Astrocyte (in vitro differentiated cells and primary cell): ENCODE measurements at regions not wholly inside any gene's neighbourhood (a gene's known extent, or its start where the extent isn't known, plus 50 kb on each side); places are given as distances from the start of the nearest gene placed in this dataset.

Experiments
- EZH2 ChIP-seq: IDR thresholded peaks from 2 replicates; pipeline ENCODE4 v1.6.1; 2012; ENCODE audit warnings: mild to moderate bottlenecking, low read length, inconsistent platforms; ENCODE audit not compliant: insufficient read depth
- TF ChIP-seq, protein P1 (sequence below): IDR thresholded peaks from 2 replicates; pipeline ENCODE4 v1.5.1; 2011; ENCODE audit warnings: low read depth, mild to moderate bottlenecking, inconsistent platforms, low read length, moderate library complexity; ENCODE audit not compliant: insufficient read depth

DNA sequence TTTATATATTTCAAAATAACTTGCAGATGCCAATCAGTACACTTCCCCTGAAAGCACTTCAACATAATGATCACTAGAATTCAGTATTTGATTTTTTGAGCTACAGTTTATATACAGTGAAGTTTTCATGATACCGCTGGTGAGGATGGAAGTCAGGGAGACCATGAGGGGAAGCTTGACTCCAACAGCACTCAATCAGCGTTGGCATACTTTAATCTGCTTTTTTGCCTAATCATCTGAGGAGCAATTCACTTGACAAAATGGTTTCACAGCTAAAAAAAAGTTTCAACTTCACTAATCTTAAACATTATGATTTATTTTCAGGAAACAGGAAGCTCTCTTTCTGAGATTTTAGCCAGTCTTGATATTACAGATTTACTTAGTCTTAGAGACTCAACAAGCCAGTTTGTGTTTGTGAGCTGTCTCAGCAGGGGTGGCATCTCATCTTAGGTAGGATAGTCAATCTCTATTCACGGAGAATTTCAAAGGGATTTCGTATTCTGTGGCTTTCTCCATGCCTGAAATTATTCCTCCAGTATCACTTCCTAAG is 111.4 kb upstream of the ARRDC3 start:
- TF ChIP-seq, protein P1, sequence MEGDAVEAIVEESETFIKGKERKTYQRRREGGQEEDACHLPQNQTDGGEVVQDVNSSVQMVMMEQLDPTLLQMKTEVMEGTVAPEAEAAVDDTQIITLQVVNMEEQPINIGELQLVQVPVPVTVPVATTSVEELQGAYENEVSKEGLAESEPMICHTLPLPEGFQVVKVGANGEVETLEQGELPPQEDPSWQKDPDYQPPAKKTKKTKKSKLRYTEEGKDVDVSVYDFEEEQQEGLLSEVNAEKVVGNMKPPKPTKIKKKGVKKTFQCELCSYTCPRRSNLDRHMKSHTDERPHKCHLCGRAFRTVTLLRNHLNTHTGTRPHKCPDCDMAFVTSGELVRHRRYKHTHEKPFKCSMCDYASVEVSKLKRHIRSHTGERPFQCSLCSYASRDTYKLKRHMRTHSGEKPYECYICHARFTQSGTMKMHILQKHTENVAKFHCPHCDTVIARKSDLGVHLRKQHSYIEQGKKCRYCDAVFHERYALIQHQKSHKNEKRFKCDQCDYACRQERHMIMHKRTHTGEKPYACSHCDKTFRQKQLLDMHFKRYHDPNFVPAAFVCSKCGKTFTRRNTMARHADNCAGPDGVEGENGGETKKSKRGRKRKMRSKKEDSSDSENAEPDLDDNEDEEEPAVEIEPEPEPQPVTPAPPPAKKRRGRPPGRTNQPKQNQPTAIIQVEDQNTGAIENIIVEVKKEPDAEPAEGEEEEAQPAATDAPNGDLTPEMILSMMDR: no peak
- no peak for TF ChIP-seq EZH2
